AG04449 (cell line): ENCODE measurements at regions not wholly inside any gene's neighbourhood (a gene's known extent, or its start where the extent isn't known, plus 50 kb on each side); places are given as distances from the start of the nearest gene placed in this dataset.

Experiments used
- CTCF ChIA-PET: fragments of 350-600 bp; formaldehyde crosslinking; extraction: SDS; loops from one replicate; lab custom pipeline; 2021; ENCODE audit warnings: antibody characterized with exemption; lab: Yijun Ruan, JAX
- POLR2A ChIA-PET: fragments of 400-600, 350-600 bp; formaldehyde crosslinking; extraction: SDS; loops from one replicate; lab custom pipeline; 2020; ENCODE audit warnings: antibody characterized with exemption, inconsistent platforms; lab: Yijun Ruan, JAX
- DNase-seq: peaks from one replicate; pipeline ENCODE4 v3.0.0-alpha.2; 2010; ENCODE audit warnings: low read depth, low spot score
- H3K4me3 ChIP-seq: 2 replicates; pipeline ENCODE4 v1.5.1; 2011; ENCODE audit warnings: low read depth, mild to moderate bottlenecking, control low read depth, low read length
- TF ChIP-seq, protein P1 (sequence below): IDR thresholded peaks from one replicate; pipeline ENCODE4 v1.5.1; 2011; ENCODE audit warnings: mild to moderate bottlenecking, moderate library complexity, low read length, control low read depth, inconsistent platforms; ENCODE audit not compliant: insufficient read depth; ENCODE audit errors: missing control alignments

GRCh38 chr10:9081253-9081652 is 1026.8 kb downstream of the GATA3 start:
- no peak for DNase-seq
- TF ChIP-seq, protein P1, sequence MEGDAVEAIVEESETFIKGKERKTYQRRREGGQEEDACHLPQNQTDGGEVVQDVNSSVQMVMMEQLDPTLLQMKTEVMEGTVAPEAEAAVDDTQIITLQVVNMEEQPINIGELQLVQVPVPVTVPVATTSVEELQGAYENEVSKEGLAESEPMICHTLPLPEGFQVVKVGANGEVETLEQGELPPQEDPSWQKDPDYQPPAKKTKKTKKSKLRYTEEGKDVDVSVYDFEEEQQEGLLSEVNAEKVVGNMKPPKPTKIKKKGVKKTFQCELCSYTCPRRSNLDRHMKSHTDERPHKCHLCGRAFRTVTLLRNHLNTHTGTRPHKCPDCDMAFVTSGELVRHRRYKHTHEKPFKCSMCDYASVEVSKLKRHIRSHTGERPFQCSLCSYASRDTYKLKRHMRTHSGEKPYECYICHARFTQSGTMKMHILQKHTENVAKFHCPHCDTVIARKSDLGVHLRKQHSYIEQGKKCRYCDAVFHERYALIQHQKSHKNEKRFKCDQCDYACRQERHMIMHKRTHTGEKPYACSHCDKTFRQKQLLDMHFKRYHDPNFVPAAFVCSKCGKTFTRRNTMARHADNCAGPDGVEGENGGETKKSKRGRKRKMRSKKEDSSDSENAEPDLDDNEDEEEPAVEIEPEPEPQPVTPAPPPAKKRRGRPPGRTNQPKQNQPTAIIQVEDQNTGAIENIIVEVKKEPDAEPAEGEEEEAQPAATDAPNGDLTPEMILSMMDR: no peak
- ChIA-PET POLR2A (no interaction called here), CTCF (no interaction called here)
- no peak overlapping the region for H3K4me3 ChIP-seq

GRCh38 chr10:9081961-9082360 is 1027.5 kb downstream of the GATA3 start:
- no peak overlapping the region for H3K4me3 ChIP-seq
- DNase-seq: no peak
- CTCF ChIA-PET: no interaction called here
- TF ChIP-seq, protein P1: no peak
- POLR2A ChIA-PET: no interaction called here

DNA sequence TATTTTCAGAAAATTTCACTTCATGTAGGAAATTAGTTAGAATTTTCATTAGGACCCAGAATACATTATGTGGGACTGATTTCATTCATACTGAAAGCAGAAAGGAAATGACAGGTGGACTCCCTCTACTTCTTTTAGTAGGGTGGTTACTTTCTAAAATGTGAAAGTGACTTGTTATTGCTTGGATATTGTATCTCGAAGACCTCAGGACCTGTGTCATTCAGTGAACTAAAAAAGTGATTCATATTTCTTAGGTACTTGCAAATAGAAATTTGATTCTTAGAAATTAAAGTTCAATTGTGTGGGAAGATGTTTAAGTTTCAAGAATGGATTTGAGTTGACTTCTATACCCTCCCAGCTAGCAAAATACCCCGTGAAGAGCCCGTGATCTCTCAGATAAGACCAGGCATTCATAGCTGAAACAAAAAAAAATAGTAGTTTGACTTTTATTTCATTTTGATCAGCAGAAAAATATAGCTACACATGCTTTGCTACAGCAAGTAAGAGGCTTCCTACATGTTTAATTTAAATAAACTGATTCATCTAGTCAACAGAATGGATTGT is 1037.1 kb downstream of the GATA3 start:
- ChIA-PET CTCF (no interaction called here), POLR2A (no interaction called here)
- TF ChIP-seq, protein P1: no peak
- no peak for DNase-seq
- H3K4me3 ChIP-seq: no peak overlapping the region

DNA sequence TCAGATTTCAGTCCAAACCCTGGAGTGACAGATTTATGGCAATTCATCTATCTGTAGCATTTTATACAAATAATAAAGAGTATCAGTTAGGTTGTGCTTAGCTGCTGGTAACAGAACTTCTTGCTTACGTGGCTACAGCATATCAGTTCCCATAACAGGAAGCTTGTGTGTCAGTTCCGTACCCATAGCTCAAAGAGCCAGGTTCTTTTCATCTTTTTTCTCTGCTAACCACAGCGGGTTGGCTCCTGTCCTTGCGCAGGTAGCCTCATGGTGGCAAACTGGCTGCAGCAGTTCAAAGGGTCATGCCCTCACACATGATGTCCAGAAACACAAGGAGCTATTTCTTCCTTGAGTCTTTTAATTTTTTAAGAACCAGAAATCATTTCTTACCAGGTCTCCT is 1041.8 kb downstream of the GATA3 start:
- ChIA-PET CTCF (no interaction called here), POLR2A (no interaction called here)
- no peak for DNase-seq
- H3K4me3 ChIP-seq: no peak overlapping the region
- TF ChIP-seq, protein P1: no peak

GRCh38 chr10:9097206-9097990 is 1042.9 kb downstream of the GATA3 start:
- no peak for DNase-seq
- TF ChIP-seq, protein P1: no peak
- ChIA-PET POLR2A (no interaction called here), CTCF (no interaction called here)
- H3K4me3 ChIP-seq: no peak overlapping the region

- no peak overlapping the region for H3K4me3 ChIP-seq
- ChIA-PET CTCF (no interaction called here), POLR2A (no interaction called here)
- DNase-seq: no peak
- TF ChIP-seq, protein P1: no peak
Observed at GRCh38 chr10:9097991-9098306, 1043.5 kb downstream of the GATA3 start.
